Naive thymus-derived CD8-positive, alpha-beta T cell (primary cell): ENCODE measurements at regions not wholly inside any gene's neighbourhood (a gene's known extent, or its start where the extent isn't known, plus 50 kb on each side); places are given as distances from the start of the nearest gene placed in this dataset.

Experiments
- ATAC-seq, 2 donors: fragments of 150-1000 bp; cut with Tn5 transposase in 1 of 2; sonication (Bioruptor Pico), chemical (Tn5 transposase) in 1 of 2; 1 replicate in 1 of 2; 2 replicates in 1 of 2; pipeline ENCODE4 v1.10.0; 2021; ENCODE audit warnings: mild to moderate bottlenecking in 2 of 2, moderate library complexity in 2 of 2
- POLR2A ChIA-PET: fragments of 350-600 bp; sonication (Branson Sonifier 250); formaldehyde crosslinking; loops from one replicate; lab custom pipeline; 2021; ENCODE audit warnings: antibody characterized with exemption; lab: Charles Lee
- DNase-seq, 10 donors: peaks; one replicate each; pipeline versions ENCODE4 v3.0.0 to v3.0.0-alpha.2; 2020 to 2022
- H3K27ac Mint-ChIP-seq, 10 donors: one replicate each; pipeline ENCODE4 v1.8.0; 2020 to 2022; ENCODE audit warnings: mild to moderate bottlenecking in 10 of 10, mixed read lengths in 10 of 10, moderate library complexity in 4 of 10, inconsistent platforms in 1 of 10
- H3K27me3 Mint-ChIP-seq, 5 donors: one replicate each; pipeline ENCODE4 v1.8.0; 2021 to 2022; ENCODE audit warnings: mixed read lengths in 5 of 5
- H3K36me3 Mint-ChIP-seq, 3 donors: one replicate each; pipeline ENCODE4 v1.8.0; 2020 to 2022; ENCODE audit warnings: mixed read lengths in 3 of 3, mild to moderate bottlenecking in 2 of 3, inconsistent platforms in 1 of 3
- H3K4me1 Mint-ChIP-seq, 4 donors: one replicate each; pipeline ENCODE4 v1.8.0; 2021 to 2022; ENCODE audit warnings: mixed read lengths in 4 of 4
- H3K4me3 Mint-ChIP-seq, 10 donors: one replicate each; pipeline ENCODE4 v1.8.0; 2020 to 2022; ENCODE audit warnings: mild to moderate bottlenecking in 10 of 10, mixed read lengths in 10 of 10, moderate library complexity in 6 of 10, inconsistent platforms in 1 of 10
- H3K9me3 Mint-ChIP-seq, 9 donors: one replicate each; pipeline ENCODE4 v1.8.0; 2020 to 2022; ENCODE audit warnings: mixed read lengths in 9 of 9, mild to moderate bottlenecking in 3 of 9, inconsistent platforms in 1 of 9, moderate library complexity in 1 of 9

- DNase-seq (no peak), ATAC-seq (no peak)
- H3K36me3 Mint-ChIP-seq, result no peaks in the 10 kb centered on the region
- peak overlapping the region in 1 of 10 donors; percentile 42 for H3K27ac Mint-ChIP-seq
- H3K4me3 Mint-ChIP-seq, result no peak overlapping the region
- H3K4me1 Mint-ChIP-seq, result peaks cover 0 to 3% (median 0%) of the 10 kb centered on the region in 4 donors
- H3K9me3 Mint-ChIP-seq, result no peaks in the 10 kb centered on the region
- peaks cover 5 to 60% (median 9%) of the 10 kb centered on the region in 5 donors for H3K27me3 Mint-ChIP-seq
- POLR2A ChIA-PET, result no interaction called here
Observed at GRCh38 chr10:131427901-131428300, 116.4 kb upstream of the TCERG1L start.

GRCh38 chr10:131429141-131429540 lies 117.6 kb upstream of the TCERG1L start:
- ATAC-seq, result no peak
- no peaks in the 10 kb centered on the region for H3K9me3 Mint-ChIP-seq
- no peaks in the 10 kb centered on the region for H3K36me3 Mint-ChIP-seq
- peaks cover 5 to 54% (median 9%) of the 10 kb centered on the region in 5 donors for H3K27me3 Mint-ChIP-seq
- H3K4me3 Mint-ChIP-seq, result no peak overlapping the region
- no peak overlapping the region for H3K27ac Mint-ChIP-seq
- POLR2A ChIA-PET, result interaction anchor here (0.6 kb wide), 1 partner anchor 137 kb away, joined by 4 read pairs; no protein-coding TSS in a partner anchor
- peaks cover 0 to 3% (median 0%) of the 10 kb centered on the region in 4 donors for H3K4me1 Mint-ChIP-seq
- DNase-seq, result no peak

- Mint-ChIP-seq H3K27me3 (peaks cover 5 to 46% (median 9%) of the 10 kb centered on the region in 5 donors), H3K27ac (no peak overlapping the region), H3K36me3 (no peaks in the 10 kb centered on the region), H3K9me3 (no peaks in the 10 kb centered on the region), H3K4me1 (peaks cover 0 to 3% (median 0%) of the 10 kb centered on the region in 4 donors), H3K4me3 (no peak overlapping the region)
- ATAC-seq, result no peak
- POLR2A ChIA-PET, result no interaction called here
- DNase-seq, result no peak
Observed at GRCh38 chr10:131429942-131430341, 118.4 kb upstream of the TCERG1L start.

GRCh38 chr10:131430716-131431412 lies 119.3 kb upstream of the TCERG1L start:
- Mint-ChIP-seq H3K9me3 (no peaks in the 10 kb centered on the region), H3K27me3 (peaks cover 5 to 36% (median 7%) of the 10 kb centered on the region in 5 donors), H3K36me3 (no peaks in the 10 kb centered on the region), H3K4me1 (peaks cover 0 to 3% (median 0%) of the 10 kb centered on the region in 4 donors), H3K4me3 (no peak overlapping the region), H3K27ac (no peak overlapping the region)
- DNase-seq (no peak), ATAC-seq (no peak)
- POLR2A ChIA-PET, result no interaction called here

GRCh38 chr10:131431533-131431932 lies 120.0 kb upstream of the TCERG1L start:
- Mint-ChIP-seq H3K27ac (peak overlapping the region in 1 of 10 donors; percentile 2), H3K27me3 (peaks cover 5 to 32% (median 7%) of the 10 kb centered on the region in 5 donors), H3K4me1 (peaks cover 0 to 3% (median 0%) of the 10 kb centered on the region in 4 donors), H3K4me3 (no peak overlapping the region), H3K36me3 (no peaks in the 10 kb centered on the region), H3K9me3 (no peaks in the 10 kb centered on the region)
- POLR2A ChIA-PET, result no interaction called here
- ATAC-seq (no peak), DNase-seq (no peak)

GRCh38 chr10:131431978-131432690 lies 120.6 kb upstream of the TCERG1L start:
- Mint-ChIP-seq H3K27me3 (peaks cover 4 to 32% (median 7%) of the 10 kb centered on the region in 5 donors), H3K36me3 (no peaks in the 10 kb centered on the region), H3K4me3 (no peak overlapping the region), H3K9me3 (no peaks in the 10 kb centered on the region), H3K27ac (no peak overlapping the region), H3K4me1 (peaks cover 0 to 3% (median 0%) of the 10 kb centered on the region in 4 donors)
- ATAC-seq (no peak), DNase-seq (no peak)
- POLR2A ChIA-PET, result no interaction called here

- Mint-ChIP-seq H3K36me3 (no peaks in the 10 kb centered on the region), H3K9me3 (no peaks in the 10 kb centered on the region), H3K27me3 (peaks cover 2 to 37% (median 7%) of the 10 kb centered on the region in 5 donors), H3K4me1 (peaks cover 0 to 3% (median 0%) of the 10 kb centered on the region in 4 donors), H3K4me3 (no peak overlapping the region), H3K27ac (no peak overlapping the region)
- DNase-seq (no peak), ATAC-seq (no peak)
- POLR2A ChIA-PET, result no interaction called here
Observed at GRCh38 chr10:131433568-131433967, 122.0 kb upstream of the TCERG1L start.

- POLR2A ChIA-PET, result no interaction called here
- ATAC-seq, result no peak
- Mint-ChIP-seq H3K36me3 (no peaks in the 10 kb centered on the region), H3K4me1 (peaks cover 0 to 3% (median 0%) of the 10 kb centered on the region in 4 donors), H3K27ac (no peak overlapping the region), H3K9me3 (no peaks in the 10 kb centered on the region), H3K4me3 (no peak overlapping the region), H3K27me3 (peaks cover 2 to 43% (median 5%) of the 10 kb centered on the region in 5 donors)
- DNase-seq, result no peak
Observed at GRCh38 chr10:131435232-131435631, 123.7 kb upstream of the TCERG1L start.

- Mint-ChIP-seq H3K4me3 (no peak overlapping the region), H3K9me3 (no peaks in the 10 kb centered on the region), H3K27ac (no peak overlapping the region), H3K4me1 (peaks cover 0 to 3% (median 0%) of the 10 kb centered on the region in 4 donors), H3K36me3 (no peaks in the 10 kb centered on the region), H3K27me3 (peaks cover 1 to 43% (median 7%) of the 10 kb centered on the region in 5 donors)
- ATAC-seq, result no peak
- DNase-seq, result no peak
- POLR2A ChIA-PET, result no interaction called here
Observed at GRCh38 chr10:131435760-131436457, 124.4 kb upstream of the TCERG1L start.

GRCh38 chr10:131436458-131436857 lies 124.9 kb upstream of the TCERG1L start:
- no peaks in the 10 kb centered on the region for H3K36me3 Mint-ChIP-seq
- no peak overlapping the region for H3K4me3 Mint-ChIP-seq
- DNase-seq, result no peak
- POLR2A ChIA-PET, result no interaction called here
- H3K27me3 Mint-ChIP-seq, result peaks cover 4 to 43% (median 10%) of the 10 kb centered on the region in 5 donors
- no peaks in the 10 kb centered on the region for H3K9me3 Mint-ChIP-seq
- ATAC-seq, result no peak
- H3K4me1 Mint-ChIP-seq, result peaks cover 0 to 3% (median 0%) of the 10 kb centered on the region in 4 donors
- peak overlapping the region in 1 of 10 donors; percentile 43 for H3K27ac Mint-ChIP-seq

- no peaks in the 10 kb centered on the region for H3K36me3 Mint-ChIP-seq
Observed at GRCh38 chr10:131437556-131438475, 126.3 kb upstream of the TCERG1L start.

GRCh38 chr10:131438665-131439064 lies 127.1 kb upstream of the TCERG1L start:
- peaks cover 7 to 38% (median 13%) of the 10 kb centered on the region in 5 donors for H3K27me3 Mint-ChIP-seq
- ATAC-seq (no peak), DNase-seq (no peak)
- H3K4me1 Mint-ChIP-seq, result peaks cover 0 to 2% (median 0%) of the 10 kb centered on the region in 4 donors
- H3K36me3 Mint-ChIP-seq, result no peaks in the 10 kb centered on the region
- H3K4me3 Mint-ChIP-seq, result no peak overlapping the region
- POLR2A ChIA-PET, result no interaction called here
- no peaks in the 10 kb centered on the region for H3K9me3 Mint-ChIP-seq
- H3K27ac Mint-ChIP-seq, result no peak overlapping the region

More at GRCh38 chr10:131437556-131438475, 126.3 kb upstream of the TCERG1L start:
- no peak overlapping the region for H3K27ac Mint-ChIP-seq
- ATAC-seq, result no peak
- H3K4me3 Mint-ChIP-seq, result no peak overlapping the region
- H3K9me3 Mint-ChIP-seq, result no peaks in the 10 kb centered on the region
- H3K27me3 Mint-ChIP-seq, result peaks cover 7 to 38% (median 15%) of the 10 kb centered on the region in 5 donors
- DNase-seq, result no peak
- H3K4me1 Mint-ChIP-seq, result peaks cover 0 to 2% (median 0%) of the 10 kb centered on the region in 4 donors
- POLR2A ChIA-PET, result no interaction called here
